ENCODE measurements at regions not wholly inside any gene's neighbourhood (a gene's known extent, or its start where the extent isn't known, plus 50 kb on each side); places are given as distances from the start of the nearest gene placed in this dataset.

GRCh38 chr9:13958672-13959071 lies 355.3 kb downstream of the NFIB start:
- Histone ChIP-seq H3K27me3 (ENCODE audit: insufficient read depth) (no peaks in the 10 kb centered on the region), H3F3A (replicated peaks; ENCODE audit: low read depth) (no peaks in the 10 kb centered on the region), H4K20me1 (replicated peaks; ENCODE audit: insufficient read depth) (no peaks in the 10 kb centered on the region), H3K4me3 (no peak overlapping the region), H3K79me2 (replicated peaks; ENCODE audit: insufficient read depth) (no peaks in the 10 kb centered on the region), H3K4me2 (no peak overlapping the region), H3K36me3 (ENCODE audit: insufficient read depth) (no peaks in the 10 kb centered on the region), H3K27ac (ENCODE audit: low read depth) (no peak overlapping the region), H3K4me1 (ENCODE audit: insufficient read depth) (peaks cover 29% of the 10 kb centered on the region), H2AFZ (no peak overlapping the region), H3K9me2 (ENCODE audit: insufficient read depth) (no peaks in the 10 kb centered on the region)
- DNase-seq (ENCODE audit: low spot score) (no peak), ATAC-seq (no peak)
- Mint-ChIP-seq H3K4me3 (no peak overlapping the region), H3K27me3 (ENCODE audit: insufficient read depth, low read depth, poor library complexity) (peaks cover 4% of the 10 kb centered on the region), H3K9me3 (no peaks in the 10 kb centered on the region), H3K36me3 (ENCODE audit: low read depth) (no peaks in the 10 kb centered on the region), H3K4me1 (peaks cover 33% of the 10 kb centered on the region), H3K27ac (no peak overlapping the region)
- TF ChIP-seq CREB1 (CRISPR knock-in tag; IDR thresholded peaks at IDR 0.05; ENCODE audit: low read depth) (no peak), ZNF114 (CRISPR knock-in tag; IDR thresholded peaks at IDR 0.05) (no peak), EZH2phosphoT487 (IDR thresholded peaks at IDR 0.05; ENCODE audit: unreplicated experiment) (no peak), STAT1 (IDR thresholded peaks at IDR 0.05; ENCODE audit: unreplicated experiment) (no peak), EZH2 (IDR thresholded peaks at IDR 0.05; ENCODE audit: low read depth, unreplicated experiment) (no peak), POLR2AphosphoS5 (IDR thresholded peaks at IDR 0.05; ENCODE audit: low read depth) (no peak), NANOG (IDR thresholded peaks at IDR 0.05; ENCODE audit: borderline replicate concordance) (no peak), REST (IDR thresholded peaks at IDR 0.05; ENCODE audit: unreplicated experiment) (no peak), ZNF331 (CRISPR knock-in tag; IDR thresholded peaks at IDR 0.05; ENCODE audit: low read depth) (no peak), JUNB (IDR thresholded peaks at IDR 0.05; ENCODE audit: unreplicated experiment) (no peak), CTCF (conservative IDR thresholded peaks at IDR 0.05; ENCODE audit: low read depth in 2 of 2) (no peak)
- TF ChIP-seq, protein P1, sequence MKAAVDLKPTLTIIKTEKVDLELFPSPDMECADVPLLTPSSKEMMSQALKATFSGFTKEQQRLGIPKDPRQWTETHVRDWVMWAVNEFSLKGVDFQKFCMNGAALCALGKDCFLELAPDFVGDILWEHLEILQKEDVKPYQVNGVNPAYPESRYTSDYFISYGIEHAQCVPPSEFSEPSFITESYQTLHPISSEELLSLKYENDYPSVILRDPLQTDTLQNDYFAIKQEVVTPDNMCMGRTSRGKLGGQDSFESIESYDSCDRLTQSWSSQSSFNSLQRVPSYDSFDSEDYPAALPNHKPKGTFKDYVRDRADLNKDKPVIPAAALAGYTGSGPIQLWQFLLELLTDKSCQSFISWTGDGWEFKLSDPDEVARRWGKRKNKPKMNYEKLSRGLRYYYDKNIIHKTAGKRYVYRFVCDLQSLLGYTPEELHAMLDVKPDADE (IDR thresholded peaks at IDR 0.05), result no peak
- TF ChIP-seq, protein P2, sequence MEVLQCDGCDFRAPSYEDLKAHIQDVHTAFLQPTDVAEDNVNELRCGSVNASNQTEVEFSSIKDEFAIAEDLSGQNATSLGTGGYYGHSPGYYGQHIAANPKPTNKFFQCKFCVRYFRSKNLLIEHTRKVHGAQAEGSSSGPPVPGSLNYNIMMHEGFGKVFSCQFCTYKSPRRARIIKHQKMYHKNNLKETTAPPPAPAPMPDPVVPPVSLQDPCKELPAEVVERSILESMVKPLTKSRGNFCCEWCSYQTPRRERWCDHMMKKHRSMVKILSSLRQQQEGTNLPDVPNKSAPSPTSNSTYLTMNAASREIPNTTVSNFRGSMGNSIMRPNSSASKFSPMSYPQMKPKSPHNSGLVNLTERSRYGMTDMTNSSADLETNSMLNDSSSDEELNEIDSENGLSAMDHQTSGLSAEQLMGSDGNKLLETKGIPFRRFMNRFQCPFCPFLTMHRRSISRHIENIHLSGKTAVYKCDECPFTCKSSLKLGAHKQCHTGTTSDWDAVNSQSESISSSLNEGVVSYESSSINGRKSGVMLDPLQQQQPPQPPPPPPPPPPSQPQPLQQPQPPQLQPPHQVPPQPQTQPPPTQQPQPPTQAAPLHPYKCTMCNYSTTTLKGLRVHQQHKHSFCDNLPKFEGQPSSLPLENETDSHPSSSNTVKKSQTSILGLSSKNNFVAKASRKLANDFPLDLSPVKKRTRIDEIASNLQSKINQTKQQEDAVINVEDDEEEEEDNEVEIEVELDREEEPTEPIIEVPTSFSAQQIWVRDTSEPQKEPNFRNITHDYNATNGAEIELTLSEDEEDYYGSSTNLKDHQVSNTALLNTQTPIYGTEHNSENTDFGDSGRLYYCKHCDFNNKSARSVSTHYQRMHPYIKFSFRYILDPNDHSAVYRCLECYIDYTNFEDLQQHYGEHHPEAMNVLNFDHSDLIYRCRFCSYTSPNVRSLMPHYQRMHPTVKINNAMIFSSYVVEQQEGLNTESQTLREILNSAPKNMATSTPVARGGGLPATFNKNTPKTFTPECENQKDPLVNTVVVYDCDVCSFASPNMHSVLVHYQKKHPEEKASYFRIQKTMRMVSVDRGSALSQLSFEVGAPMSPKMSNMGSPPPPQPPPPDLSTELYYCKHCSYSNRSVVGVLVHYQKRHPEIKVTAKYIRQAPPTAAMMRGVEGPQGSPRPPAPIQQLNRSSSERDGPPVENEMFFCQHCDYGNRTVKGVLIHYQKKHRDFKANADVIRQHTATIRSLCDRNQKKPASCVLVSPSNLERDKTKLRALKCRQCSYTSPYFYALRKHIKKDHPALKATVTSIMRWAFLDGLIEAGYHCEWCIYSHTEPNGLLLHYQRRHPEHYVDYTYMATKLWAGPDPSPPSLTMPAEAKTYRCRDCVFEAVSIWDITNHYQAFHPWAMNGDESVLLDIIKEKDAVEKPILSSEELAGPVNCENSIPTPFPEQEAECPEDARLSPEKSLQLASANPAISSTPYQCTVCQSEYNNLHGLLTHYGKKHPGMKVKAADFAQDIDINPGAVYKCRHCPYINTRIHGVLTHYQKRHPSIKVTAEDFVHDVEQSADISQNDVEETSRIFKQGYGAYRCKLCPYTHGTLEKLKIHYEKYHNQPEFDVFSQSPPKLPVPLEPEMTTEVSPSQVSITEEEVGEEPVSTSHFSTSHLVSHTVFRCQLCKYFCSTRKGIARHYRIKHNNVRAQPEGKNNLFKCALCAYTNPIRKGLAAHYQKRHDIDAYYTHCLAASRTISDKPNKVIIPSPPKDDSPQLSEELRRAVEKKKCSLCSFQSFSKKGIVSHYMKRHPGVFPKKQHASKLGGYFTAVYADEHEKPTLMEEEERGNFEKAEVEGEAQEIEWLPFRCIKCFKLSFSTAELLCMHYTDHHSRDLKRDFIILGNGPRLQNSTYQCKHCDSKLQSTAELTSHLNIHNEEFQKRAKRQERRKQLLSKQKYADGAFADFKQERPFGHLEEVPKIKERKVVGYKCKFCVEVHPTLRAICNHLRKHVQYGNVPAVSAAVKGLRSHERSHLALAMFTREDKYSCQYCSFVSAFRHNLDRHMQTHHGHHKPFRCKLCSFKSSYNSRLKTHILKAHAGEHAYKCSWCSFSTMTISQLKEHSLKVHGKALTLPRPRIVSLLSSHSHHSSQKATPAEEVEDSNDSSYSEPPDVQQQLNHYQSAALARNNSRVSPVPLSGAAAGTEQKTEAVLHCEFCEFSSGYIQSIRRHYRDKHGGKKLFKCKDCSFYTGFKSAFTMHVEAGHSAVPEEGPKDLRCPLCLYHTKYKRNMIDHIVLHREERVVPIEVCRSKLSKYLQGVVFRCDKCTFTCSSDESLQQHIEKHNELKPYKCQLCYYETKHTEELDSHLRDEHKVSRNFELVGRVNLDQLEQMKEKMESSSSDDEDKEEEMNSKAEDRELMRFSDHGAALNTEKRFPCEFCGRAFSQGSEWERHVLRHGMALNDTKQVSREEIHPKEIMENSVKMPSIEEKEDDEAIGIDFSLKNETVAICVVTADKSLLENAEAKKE (CRISPR knock-in tag; IDR thresholded peaks at IDR 0.05), result no peak

All from GM23338 (cell line).